Lower leg skin (tissue), 4 donors: ENCODE measurements at regions not wholly inside any gene's neighbourhood (a gene's known extent, or its start where the extent isn't known, plus 50 kb on each side); places are given as distances from the start of the nearest gene placed in this dataset.

Experiments used
- DNase-seq, 2 donors: peaks; one replicate each; pipeline ENCODE4 v3.0.0-alpha.2; 2019; ENCODE audit warnings: low spot score in 2 of 2
- H3K4me3 ChIP-seq: fragments of 200-600 bp; sonication (generic); 2 replicates; pipeline ENCODE4 v1.5.1; 2017; ENCODE audit warnings: mild to moderate bottlenecking, low read depth; ENCODE audit not compliant: poor library complexity, severe bottlenecking
- CTCF ChIP-seq, 3 donors: fragments of 450-650 bp; IDR thresholded peaks; one replicate each; pipeline ENCODE4 v1.5.1; 2016; ENCODE audit warnings: antibody characterized with exemption in 3 of 3, mild to moderate bottlenecking in 3 of 3, moderate library complexity in 2 of 3
- POLR2A ChIP-seq, 2 donors: fragments of 450-650 bp; IDR thresholded peaks; one replicate each; pipeline ENCODE4 v1.6.1; 2016 to 2017; ENCODE audit warnings: antibody characterized with exemption in 2 of 2, mild to moderate bottlenecking in 1 of 2, moderate library complexity in 1 of 2
- WGBS, 2 donors: methylation state at CpG; one replicate each; pipeline ENCODE4 v1.1.5; 2018; 5-methylcytosine and 5-hydroxymethylcytosine counted together
- intact Hi-C: fragments of 100-400 bp; cut with DNase I; formaldehyde crosslinking; loops from one replicate; pipeline ENCODE4 v1.15.0; 2023; ENCODE audit warnings: low total_unique reads

GRCh38 chr12:127287256-127287655, 979.7 kb upstream of the TMEM132C start:
- TF ChIP-seq POLR2A (IDR thresholded peaks at IDR 0.05) = no peak
- no peak for TF ChIP-seq CTCF (IDR thresholded peaks at IDR 0.05)
- intact Hi-C loops = no loop called here
- 94 to 95% methylated on average over 11 of the region's 11 CpGs for WGBS, 2 donors
- no peak overlapping the region for H3K4me3 ChIP-seq
- DNase-seq = peak in 1 of 2 donors; percentile 71

- peak in 1 of 2 donors; percentile 76 for DNase-seq
- 74 to 83% methylated on average over 5 of the region's 5 CpGs for WGBS, 2 donors
- intact Hi-C loops = loop anchor here (10.0 kb wide), 1 partner anchor 185 kb away; no protein-coding TSS in a partner anchor
- TF ChIP-seq POLR2A (IDR thresholded peaks at IDR 0.05) (no peak), CTCF (IDR thresholded peaks at IDR 0.05) (no peak)
- no peak overlapping the region for H3K4me3 ChIP-seq
Measured at GRCh38 chr12:127290251-127290650, 976.7 kb upstream of the TMEM132C start.

- intact Hi-C loops = loop anchor here (10.0 kb wide), 1 partner anchor 188 kb away; no protein-coding TSS in a partner anchor
- WGBS, 2 donors = 87 to 88% methylated on average over 6 of the region's 6 CpGs
- no peak overlapping the region for H3K4me3 ChIP-seq
Measured at GRCh38 chr12:127292736-127293135, 974.2 kb upstream of the TMEM132C start.

GRCh38 chr12:127293507-127294310, 973.3 kb upstream of the TMEM132C start:
- H3K4me3 ChIP-seq = no peak overlapping the region
- TF ChIP-seq POLR2A (IDR thresholded peaks at IDR 0.05) = no peak
- intact Hi-C loops = loop anchor here (10.0 kb wide), 1 partner anchor 189 kb away; no protein-coding TSS in a partner anchor
- peak; percentile 21 to 87 for DNase-seq
- 67 to 75% methylated on average over 12 to 13 of the region's 13 CpGs for WGBS, 2 donors

More at GRCh38 chr12:127292736-127293135, 974.2 kb upstream of the TMEM132C start:
- TF ChIP-seq POLR2A (IDR thresholded peaks at IDR 0.05) (no peak), CTCF (IDR thresholded peaks at IDR 0.05) (no peak)
- no peak for DNase-seq

GRCh38 chr12:127294651-127295210, 972.2 kb upstream of the TMEM132C start:
- peak in 1 of 2 donors; percentile 17 for DNase-seq
- no peak overlapping the region for H3K4me3 ChIP-seq
- 81 to 82% methylated on average over 6 of the region's 6 CpGs for WGBS, 2 donors
- no peak for TF ChIP-seq POLR2A (IDR thresholded peaks at IDR 0.05)
- TF ChIP-seq CTCF (IDR thresholded peaks at IDR 0.05) = no peak
- intact Hi-C loops = loop anchor here (10.0 kb wide), 1 partner anchor 190 kb away; no protein-coding TSS in a partner anchor

- 74 to 86% methylated on average over 2 of the region's 2 CpGs for WGBS, 2 donors
- DNase-seq = peak in 1 of 2 donors; percentile 45
- TF ChIP-seq CTCF (IDR thresholded peaks at IDR 0.05) = no peak
- TF ChIP-seq POLR2A (IDR thresholded peaks at IDR 0.05) = no peak
- no peak overlapping the region for H3K4me3 ChIP-seq
- intact Hi-C loops = loop anchor here (10.0 kb wide), 1 partner anchor 191 kb away; no protein-coding TSS in a partner anchor
Measured at GRCh38 chr12:127295630-127296029, 971.3 kb upstream of the TMEM132C start.
